Pons (tissue), 1 donor: ENCODE measurements at regions not wholly inside any gene's neighbourhood (a gene's known extent, or its start where the extent isn't known, plus 50 kb on each side); places are given as distances from the start of the nearest gene placed in this dataset.
"Not testable (repeated sequence)": the region's sequence is repeated elsewhere in the genome, so short reads cannot be mapped to it uniquely, and the experiment has no call there.

Experiments
- DNase-seq: peaks from one replicate; pipeline ENCODE4 v3.0.0-alpha.2; 2016; ENCODE audit warnings: low spot score

DNA sequence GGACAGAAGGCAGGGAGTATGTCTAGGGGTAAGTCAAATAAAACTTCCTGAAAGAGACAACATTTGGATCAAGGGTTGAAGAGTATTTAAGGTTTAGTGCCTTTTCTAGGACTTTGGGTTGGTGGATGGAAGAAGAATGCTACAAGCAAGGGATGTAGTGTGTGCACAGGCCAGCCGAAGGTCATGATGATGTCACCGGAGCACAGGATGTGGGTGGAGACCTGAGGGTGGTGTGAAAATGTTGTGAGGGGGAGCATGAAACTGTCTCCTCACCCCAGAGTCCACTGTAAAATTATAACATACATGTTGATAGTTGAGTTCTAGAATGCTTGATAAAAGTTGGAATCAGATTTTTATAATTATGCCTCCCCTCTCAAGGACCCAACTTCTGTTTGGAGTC, 553.3 kb upstream of the SGCD start:
- no peak for DNase-seq

DNA sequence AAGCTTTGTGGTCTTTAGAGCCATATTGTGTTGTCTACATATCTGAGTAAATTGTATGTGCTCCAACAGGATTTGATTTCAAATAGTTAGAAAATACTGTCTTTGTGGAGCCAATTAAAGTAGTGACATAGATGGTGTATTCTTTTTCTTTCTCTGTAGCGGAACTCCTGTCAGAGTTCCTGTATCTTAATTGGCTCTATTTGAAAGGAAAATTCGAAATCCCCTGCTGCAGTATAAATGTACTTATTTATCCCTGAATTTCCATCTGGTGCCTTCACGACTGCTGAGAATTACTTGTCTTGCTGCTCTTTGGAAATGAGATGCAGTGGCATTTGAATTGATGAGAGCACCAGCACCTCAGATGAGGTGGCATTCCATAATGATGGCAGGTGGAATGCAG, 546.7 kb upstream of the SGCD start:
- no peak for DNase-seq

DNA sequence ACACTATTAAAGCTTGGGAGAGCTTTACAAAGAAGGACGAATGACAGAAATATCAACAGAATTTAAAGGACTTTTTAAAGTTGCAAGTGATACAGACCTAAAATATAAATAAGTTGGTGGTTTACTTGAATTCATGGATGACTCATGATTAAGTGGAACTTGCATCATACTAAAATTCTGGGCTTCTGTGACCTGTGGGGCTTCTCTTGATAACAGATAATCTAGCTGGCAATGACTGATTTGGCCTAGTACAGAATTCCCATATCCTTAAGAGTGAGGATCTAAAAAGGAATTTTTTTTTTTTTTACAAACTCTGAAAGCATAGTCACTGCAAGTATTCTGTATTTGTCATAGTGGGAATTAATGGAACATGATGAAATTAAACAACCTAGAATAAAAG, 543.7 kb upstream of the SGCD start:
- DNase-seq = no peak

DNA sequence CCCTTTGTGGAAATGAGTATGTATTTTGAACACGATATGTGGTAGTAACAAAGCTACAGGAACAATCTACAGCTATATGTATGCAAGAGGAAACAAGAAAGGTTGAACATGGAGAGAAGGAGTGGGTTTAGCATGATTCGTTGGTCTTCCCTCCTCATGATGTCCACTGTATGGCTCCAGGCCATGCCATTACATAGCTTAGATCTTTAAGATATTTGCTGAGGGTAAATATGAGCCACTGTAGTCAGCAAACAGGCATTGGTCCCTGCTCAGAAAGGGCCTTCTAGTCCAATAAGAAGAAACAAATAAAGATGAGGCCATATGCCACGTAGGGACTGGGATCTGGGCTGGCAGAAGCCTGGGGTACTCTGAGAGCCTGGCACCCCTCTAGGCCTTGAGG, 543.2 kb upstream of the SGCD start:
- DNase-seq = no peak

DNA sequence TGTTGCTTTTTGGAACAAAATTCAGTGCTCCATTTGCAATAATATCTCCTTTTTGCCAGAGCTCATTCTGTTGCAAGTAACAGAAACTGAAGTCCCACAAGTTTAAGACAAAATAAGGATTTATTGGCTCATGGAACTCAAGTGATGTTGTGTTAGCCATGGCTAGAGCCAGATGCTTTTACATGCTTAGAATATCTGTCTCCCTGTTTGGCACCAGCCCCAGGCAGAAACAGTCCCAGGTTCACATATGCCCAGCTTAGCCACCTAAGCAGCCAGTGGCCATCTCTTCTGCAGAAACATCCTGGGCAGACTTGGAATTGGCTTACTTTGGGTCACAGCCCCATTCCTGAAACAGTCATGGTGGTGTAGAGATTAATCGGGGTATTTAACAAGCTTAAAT, 540.9 kb upstream of the SGCD start:
- DNase-seq = no peak

DNA sequence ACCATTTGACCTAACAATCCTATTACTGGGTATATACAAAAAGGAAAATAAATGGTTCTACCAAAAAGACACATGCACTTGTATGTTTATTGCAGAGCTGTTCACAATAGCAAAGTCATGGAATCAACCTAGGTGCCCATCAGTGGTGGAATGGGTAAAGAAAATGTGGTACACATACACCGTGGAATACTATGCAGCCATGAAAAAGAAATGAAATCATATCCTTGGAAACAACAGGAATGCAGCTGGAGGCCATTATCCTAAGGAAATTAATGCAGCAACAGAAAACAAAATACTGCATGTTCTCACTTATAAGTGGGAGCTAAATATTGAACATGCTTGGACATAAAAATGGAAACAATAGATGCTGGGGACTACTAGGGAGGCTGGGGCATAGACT, 534.1 kb upstream of the SGCD start:
- DNase-seq = no peak

DNA sequence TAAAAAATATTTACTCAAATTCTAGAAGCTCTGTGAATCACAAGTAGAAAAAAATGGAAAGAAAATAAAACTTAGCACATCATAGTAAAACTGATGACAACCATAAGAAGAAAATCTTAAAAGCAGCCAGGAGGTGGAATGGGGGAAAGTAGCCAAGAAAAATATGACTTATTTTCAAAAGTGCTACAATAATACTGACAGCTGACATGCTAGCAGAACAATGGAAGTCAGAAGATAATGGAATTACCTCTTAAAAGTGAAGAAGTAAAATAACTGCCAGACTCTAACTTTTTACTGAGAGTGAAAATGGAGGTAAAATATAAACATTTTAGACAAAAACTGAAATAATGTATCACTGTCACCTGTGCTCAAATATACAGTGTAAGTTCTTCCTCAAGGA, 532.2 kb upstream of the SGCD start:
- DNase-seq = no peak

DNA sequence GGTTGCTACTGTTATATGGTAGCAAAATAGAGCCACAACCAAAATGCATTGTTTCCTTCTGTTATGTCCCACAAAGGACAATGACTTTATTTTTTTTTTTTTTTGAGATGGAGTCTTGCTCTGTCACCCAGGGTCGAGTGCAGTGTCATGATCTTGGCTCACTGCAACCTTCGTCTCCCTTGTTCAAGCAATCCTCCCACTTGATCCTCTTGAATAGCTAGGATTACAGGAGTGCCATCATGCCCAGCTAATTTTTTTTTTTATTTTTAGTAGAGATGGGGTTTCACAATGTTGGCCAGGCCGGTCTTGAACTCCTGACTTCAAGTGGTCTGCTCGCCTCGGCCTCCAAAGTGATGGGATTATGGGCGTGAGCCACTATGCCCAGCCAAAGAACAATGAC, 527.7 kb upstream of the SGCD start:
- no peak for DNase-seq

DNA sequence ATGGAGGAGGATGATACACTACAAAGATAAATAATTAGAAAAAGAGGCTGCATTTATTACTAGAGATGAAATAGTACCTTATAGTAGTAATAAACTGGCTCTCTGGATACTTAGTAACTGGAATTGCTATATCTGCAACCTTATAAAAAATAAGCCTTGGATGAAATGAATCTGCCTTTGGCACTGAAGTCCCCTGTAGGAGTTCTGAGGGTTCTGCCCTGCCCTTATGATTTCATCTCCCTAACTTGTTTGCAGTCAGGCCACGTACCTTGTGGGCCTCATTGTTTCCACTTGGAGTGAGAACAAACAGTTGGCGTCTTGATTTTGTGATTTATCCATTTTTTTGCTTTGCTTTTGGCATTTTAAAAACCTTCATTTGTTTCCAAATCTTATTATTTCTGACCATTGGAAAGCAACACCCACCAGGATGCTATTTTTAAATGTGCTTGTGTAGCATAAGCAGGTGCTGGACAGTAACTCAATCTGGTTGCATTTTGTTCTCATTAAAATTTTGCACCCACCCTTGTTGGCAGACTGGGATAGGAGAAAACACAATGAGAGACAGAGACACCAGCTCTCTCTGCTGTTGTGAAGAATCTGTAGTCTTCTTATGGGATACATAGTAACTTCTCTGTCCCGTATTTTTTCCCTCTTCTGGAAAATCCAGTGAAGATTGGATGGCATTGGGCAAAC, 518.9 kb upstream of the SGCD start:
- DNase-seq = no peak

DNA sequence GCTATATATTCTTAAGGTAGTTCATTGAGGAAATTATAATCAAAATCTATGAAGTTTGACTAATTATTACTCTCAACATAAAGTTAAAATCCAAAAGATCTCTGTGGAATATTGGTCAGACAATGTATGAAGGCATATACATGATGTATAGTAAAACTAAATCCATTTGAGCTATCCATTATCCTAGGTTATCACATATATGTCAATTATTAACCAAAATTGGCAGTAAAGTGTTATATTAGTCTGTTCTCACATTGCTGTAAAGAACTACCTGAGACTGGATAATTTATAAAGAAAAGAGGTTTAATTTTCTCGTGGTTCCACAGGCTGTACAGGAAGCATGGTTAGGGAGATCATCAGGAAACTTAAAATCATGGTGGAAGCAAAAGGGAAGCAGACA, 511.7 kb upstream of the SGCD start:
- no peak for DNase-seq

DNA sequence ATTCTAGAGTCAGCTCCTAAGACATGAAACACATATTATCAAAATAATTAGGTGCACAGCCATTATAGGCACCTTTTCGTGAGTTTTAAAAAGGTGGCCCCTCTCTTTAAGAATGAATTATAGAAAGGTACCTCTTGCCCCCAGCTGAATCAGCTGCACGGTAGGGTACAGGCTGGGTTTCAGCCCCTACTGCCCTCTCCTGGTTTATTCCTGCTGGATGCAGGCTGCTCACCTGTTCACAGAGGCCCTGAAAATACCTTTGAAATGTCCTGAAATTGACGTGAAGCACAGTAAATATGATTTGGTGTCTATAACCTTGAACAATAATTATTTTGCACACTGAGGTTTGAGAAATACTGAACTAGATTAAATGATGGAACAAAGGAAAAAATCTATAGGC, 504.8 kb upstream of the SGCD start:
- DNase-seq = no peak

DNA sequence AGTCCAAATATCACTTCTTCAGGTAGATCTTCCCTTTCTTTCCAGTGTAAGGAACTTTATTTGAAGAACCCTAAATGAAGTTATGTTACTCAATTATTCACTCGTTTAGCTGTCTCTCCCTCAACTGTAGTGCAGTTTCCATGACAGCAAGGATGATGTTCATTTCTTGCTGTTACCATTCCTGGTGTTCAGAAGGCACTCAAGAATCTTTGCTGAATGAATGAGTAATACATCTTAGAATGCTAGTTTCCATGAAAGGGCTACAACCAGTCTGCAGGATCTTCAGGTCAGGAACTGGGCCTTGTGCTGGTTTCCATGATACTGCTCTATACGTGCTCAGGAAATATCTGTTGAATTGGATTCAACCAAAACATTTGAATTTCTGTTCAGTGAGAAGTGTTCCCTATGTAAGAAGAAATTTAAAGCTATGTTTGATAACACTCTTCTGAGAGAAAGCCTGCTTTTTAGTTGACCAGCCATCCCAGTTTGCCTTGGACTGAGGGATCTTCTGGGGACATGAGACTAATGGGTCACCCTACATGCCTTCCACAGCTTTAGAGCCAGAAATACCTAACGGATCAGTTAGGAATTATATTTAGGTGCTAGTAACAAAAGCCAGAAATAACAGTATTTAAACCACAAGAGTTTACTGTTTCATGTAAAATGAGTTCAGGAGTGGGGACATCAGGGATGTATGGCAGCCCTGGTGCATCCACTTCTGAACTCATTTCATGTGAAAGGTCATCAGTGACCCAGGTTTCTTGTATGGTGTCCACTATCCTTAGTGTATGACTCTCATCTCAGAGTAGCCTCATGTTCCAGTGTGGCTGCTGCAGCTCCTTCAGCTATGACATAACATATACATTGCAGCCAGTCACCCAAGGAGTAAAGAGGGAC, 500.1 kb upstream of the SGCD start:
- no peak for DNase-seq

DNA sequence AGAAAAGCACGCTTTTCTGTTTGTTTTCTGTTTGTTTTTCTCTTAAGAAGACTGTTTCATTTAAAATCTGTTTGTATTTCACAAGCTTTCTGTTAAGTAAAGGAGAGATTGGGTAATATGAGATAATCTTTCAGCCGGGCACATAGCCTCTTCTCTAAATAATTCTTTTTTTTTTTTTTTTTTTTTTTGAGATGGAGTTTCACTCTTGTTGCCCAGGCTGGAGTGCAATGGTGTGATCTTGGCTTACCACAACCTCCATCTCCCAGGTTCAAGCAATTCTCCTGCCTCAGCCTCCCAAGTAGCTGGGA, 499.5 kb upstream of the SGCD start:
- DNase-seq = not testable (repeated sequence)

DNA sequence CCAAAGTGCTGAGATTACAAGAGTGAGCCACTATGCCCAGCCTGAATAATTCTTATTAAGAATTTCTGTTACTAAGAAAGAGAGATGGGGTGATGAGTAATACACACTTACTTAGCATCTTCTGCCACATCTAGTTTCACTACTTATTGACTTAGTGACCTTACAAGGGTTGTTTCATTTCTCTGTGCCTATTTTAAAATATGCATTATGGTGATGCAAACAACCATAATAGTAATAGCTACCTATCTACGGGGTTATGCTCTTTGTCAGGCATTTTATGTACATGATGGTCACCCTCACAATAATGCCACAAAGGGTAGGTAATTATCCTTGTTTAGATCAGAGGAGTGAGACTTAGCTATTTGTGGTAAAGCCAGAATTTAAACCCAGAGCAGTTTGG, 499.0 kb upstream of the SGCD start:
- no peak for DNase-seq

DNA sequence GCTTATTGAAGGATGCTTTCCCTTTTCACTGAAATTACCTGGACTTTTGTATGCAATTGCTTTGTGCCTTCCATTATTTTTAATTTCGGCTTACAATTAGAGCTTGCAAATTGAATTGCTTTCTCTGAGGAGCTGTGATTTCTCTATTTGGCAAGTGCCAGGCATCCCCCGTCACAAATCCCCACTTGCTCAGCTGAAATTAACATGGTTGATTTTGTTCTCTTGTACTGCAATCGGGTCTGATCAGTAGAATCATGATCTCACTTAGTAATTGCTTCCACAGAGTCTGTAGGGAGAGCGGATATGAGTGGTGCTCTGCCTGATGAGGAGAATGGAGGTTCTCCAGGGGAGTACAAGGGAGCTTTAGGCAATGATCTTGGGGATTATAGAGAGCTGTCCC, 495.5 kb upstream of the SGCD start:
- DNase-seq = no peak

DNA sequence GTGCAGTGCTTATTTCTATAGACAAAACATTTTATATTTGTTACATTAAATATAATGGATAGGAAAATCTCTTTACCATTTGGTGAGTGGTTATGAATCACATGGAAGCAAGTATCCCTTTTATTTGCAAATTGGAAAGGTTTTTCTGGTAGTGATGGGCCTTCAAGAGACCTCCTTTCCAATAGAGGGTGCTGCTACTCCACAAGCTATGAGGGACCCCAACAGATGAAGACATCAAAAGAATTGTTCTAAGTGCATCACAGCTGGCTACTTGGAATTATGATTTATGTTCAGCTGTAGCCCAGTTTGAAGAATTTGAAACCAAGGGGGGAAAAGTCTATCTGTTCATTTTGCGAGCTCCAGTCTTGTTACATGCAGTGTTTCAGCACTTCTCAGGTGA, 493.7 kb upstream of the SGCD start:
- DNase-seq = no peak

DNA sequence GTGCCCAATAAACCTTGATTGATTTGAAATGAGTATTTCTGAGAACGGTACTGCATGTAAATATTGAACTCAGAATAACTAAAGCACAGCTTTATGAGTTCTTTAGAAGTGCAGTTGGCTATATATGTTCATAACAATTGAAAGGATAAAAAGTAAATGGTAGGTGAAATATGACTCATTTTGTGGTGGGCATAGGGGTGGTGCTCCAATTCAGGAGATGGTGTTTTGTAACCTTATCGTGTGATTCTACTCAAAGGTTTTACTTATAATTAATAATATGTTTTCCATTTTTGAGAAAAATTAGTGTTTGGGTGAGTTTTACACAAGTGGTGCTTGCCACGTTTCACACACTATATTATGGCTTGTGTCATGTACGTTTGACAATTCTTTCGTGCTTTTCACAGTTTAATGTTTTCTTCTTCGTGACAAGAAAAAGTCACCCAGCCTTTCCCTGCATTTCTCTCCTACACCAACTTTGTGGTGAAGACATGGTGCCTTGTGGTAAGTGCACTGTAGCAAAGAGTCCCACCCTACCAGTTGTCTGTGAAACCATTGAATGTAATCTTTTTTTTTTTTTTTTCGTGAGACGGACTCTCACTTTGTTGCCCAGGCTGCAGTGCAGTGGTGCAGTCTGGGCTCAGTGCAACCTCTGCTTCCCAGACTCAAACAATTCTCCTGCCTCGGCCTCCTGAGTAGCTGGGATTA, 492.5 kb upstream of the SGCD start:
- no peak for DNase-seq

DNA sequence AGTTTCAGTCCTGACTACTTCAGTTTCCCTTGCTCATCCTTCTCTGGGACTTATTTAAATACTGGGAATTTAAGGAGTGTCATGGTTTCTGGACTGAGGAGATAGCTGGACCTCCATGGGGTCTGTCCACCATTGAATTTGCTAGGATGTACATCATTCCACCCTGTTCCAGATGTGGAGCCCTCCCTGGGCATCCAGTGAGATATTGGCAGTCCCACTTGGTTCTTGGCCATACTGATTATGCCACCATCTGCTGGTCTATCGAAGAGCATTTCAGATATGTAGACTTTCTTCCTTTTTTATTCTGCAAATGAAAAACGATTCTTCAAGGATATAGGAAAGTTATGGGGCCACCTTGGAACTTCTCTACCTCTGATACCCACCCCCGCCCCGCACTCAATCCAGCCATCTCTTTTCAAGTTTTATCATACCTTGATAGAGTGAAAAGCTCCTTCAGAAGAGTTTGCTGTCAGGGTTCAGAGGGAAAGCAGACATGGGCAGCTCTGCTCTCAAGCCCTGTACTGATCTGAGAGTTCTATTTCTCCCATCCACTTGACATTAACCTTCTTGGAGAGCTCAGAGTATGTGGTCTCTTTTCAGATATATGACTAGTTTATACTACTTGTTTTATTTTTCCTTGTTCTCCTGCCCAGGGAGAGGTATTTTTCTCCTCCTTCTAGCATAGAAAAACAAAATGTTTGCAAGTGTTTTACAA, 490.7 kb upstream of the SGCD start:
- no peak for DNase-seq

DNA sequence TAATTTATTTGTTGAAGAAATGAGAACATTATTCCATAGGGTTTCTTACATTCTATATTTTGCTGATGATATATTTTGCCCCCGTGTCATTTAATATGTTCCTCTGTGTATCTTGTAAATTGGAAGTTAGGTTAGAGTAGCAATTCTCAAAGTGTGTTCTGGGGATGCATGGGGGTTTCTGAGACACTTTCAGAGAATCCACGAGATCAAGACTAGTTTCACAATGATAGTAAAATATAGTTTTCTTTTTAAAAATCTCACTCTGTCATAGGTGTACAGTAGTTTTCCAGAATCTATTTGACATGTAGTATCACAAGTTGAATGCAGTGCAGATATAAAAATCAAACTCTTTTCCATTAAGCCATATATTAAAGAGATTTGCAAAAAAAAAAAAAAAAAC, 488.6 kb upstream of the SGCD start:
- no peak for DNase-seq

DNA sequence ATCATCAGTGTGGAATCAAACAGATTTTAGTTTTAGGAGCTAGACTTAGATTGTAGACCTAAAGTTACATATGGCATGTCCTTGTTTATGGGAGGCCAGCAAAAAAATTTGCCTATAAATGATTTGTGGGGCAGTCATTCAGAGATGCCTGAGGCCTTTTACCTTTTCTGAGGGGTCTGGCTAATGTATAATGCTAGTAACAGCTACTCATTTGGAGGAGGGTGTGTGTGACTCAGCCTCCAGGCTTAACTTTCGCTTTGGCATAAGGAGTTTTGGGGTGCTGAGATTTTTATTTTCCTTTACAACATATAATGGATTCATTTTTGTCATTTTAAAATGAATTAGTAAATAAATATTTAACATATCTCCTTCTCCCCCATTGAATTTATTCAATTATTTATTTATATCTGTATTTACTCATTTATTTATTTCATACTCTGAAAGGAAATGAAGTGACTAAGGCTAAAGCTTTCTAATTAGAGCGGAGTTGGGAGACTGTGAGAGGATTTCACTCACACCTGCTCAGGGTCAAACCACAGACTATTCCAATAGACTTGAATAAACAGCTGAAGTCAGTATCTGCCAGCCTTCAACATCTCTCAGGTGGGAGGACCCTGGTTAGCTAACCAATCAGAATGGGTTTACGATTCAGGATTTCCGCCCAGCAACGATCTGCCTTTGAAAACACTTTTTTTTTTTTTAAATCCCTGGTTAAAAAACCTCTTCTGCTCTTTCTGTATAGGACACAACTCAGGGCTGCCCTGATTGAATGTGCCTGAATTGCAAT, 487.5 kb upstream of the SGCD start:
- DNase-seq = no peak

DNA sequence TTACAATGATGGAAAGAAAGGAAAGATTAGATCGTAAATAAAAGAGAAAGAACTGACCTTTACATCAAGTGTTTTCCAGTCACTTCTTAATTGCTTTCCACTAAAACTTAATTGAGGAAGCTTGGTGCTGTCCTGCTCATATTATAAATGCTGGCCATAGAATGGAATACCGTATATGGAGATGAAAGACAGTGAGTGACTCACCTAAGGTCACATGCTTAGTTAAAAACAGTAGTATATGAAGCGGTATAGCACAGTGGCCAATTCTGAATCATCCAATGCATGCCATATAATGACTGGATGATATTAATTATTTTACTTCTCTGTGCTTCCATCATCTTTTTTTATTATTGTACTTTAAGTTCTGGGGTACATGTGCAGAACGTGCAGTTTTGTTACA, 482.4 kb upstream of the SGCD start:
- DNase-seq = no peak

DNA sequence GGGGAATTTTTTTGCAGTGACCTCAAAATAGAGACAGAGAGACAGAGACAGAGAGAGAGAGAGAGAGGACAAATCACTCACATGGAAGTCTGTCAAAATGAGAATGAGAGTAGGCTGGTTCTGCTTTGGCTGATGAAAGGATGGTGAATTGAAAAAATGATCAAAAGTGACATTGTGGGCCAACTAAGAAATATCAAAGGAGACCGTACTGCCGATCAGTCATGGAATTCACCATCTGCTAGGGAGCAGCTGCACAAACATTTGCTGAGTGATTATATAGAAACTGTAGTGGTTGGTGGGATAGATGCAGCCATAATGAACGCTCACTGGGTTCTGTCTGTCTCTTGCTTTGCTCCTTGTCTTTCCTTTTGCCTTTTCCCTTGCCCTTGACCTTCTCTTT, 476.6 kb upstream of the SGCD start:
- DNase-seq = no peak
